GM18858 (cell line): ENCODE measurements at regions not wholly inside any gene's neighbourhood (a gene's known extent, or its start where the extent isn't known, plus 50 kb on each side); places are given as distances from the start of the nearest gene placed in this dataset.

Experiments
- ATAC-seq: cut with Tn5 transposase; IDR thresholded peaks from one replicate; pipeline ENCODE4 v1.9.1; 2021; ENCODE audit not compliant: unreplicated experiment

GRCh38 chr5:5617024-5617423 is 194.5 kb downstream of the ICE1 start:
- no peak for ATAC-seq

- no peak for ATAC-seq
Observed at GRCh38 chr5:5616247-5616895, 193.9 kb downstream of the ICE1 start.

GRCh38 chr5:5615569-5615968 is 193.1 kb downstream of the ICE1 start:
- ATAC-seq: no peak

- no peak for ATAC-seq
Observed at GRCh38 chr5:5613261-5613990, 190.9 kb downstream of the ICE1 start.

GRCh38 chr5:5612096-5612495 is 189.6 kb downstream of the ICE1 start:
- ATAC-seq: no peak

- ATAC-seq: no peak
Observed at GRCh38 chr5:5609935-5610334, 187.5 kb downstream of the ICE1 start.

GRCh38 chr5:5605170-5605764 is 182.8 kb downstream of the ICE1 start:
- ATAC-seq: no peak

- ATAC-seq: no peak
Observed at GRCh38 chr5:5602554-5602953, 180.1 kb downstream of the ICE1 start.

- ATAC-seq: no peak
Observed at GRCh38 chr5:5598547-5599113, 176.2 kb downstream of the ICE1 start.

- no peak for ATAC-seq
Observed at GRCh38 chr5:5593391-5593790, 170.9 kb downstream of the ICE1 start.

- ATAC-seq: no peak
Observed at GRCh38 chr5:5592541-5592940, 170.1 kb downstream of the ICE1 start.

GRCh38 chr5:5591567-5591966 is 169.1 kb downstream of the ICE1 start:
- ATAC-seq: no peak

- no peak for ATAC-seq
Observed at GRCh38 chr5:5589857-5590256, 167.4 kb downstream of the ICE1 start.

- ATAC-seq: no peak
Observed at GRCh38 chr5:5588887-5589826, 166.7 kb downstream of the ICE1 start.

GRCh38 chr5:5588386-5588785 is 165.9 kb downstream of the ICE1 start:
- ATAC-seq: no peak

GRCh38 chr5:5587474-5587873 is 165.0 kb downstream of the ICE1 start:
- no peak for ATAC-seq

GRCh38 chr5:5586721-5587120 is 164.2 kb downstream of the ICE1 start:
- no peak for ATAC-seq

- ATAC-seq: no peak
Observed at GRCh38 chr5:5585751-5586341, 163.4 kb downstream of the ICE1 start.

GRCh38 chr5:5584751-5585150 is 162.3 kb downstream of the ICE1 start:
- no peak for ATAC-seq

GRCh38 chr5:5584236-5584745 is 161.8 kb downstream of the ICE1 start:
- no peak for ATAC-seq
